CD4-positive, alpha-beta T cell treated with Interleukin-6 for 4 hours (primary cell): ENCODE measurements at regions not wholly inside any gene's neighbourhood (a gene's known extent, or its start where the extent isn't known, plus 50 kb on each side); places are given as distances from the start of the nearest gene placed in this dataset.
"Not testable (repeated sequence)": the region's sequence is repeated elsewhere in the genome, so short reads cannot be mapped to it uniquely, and the experiment has no call there.

Experiments used
- DNase-seq: peaks from one replicate; pipeline ENCODE4 v3.0.0-alpha.2; 2020; ENCODE audit warnings: mixed read lengths

DNA sequence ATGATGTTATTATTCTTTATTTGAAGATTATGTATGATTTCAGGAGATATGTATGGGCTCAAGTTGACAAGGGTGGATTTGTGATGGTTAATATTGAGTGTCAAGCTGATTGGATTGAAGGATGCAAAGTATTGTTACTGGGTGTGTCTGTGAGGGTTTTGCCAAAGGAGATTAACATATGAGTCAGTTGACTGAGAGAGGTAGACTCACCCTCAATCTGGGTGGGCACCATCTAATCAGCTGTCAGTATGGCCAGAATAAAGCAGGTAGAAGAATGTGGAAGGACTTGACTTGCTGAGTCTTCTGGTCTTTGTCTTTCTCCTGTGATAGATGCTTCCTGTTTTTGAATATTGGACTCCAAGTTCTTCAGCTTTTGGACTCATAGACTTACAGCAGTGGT lies 973.7 kb downstream of the MCTP2 start:
- DNase-seq, result no peak

DNA sequence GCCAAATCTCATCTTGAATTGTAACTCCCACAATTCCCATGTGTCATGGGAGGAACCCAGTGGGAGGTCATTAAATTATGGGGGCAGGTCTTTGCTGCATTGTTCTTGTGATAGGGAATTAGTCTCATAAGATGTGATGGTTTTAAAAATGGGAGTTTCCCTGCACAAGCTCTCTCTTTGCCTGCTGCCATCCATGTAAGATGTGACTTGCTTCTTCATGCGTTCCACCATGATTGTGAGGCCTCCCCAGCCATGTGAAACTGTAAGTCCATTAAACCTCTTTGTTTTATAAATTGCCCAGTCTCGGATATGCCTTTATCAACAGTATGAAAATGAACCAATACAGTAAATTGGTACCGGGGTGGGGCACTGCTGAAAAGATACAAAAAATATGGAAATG lies 974.5 kb downstream of the MCTP2 start:
- DNase-seq, result not testable (repeated sequence)

DNA sequence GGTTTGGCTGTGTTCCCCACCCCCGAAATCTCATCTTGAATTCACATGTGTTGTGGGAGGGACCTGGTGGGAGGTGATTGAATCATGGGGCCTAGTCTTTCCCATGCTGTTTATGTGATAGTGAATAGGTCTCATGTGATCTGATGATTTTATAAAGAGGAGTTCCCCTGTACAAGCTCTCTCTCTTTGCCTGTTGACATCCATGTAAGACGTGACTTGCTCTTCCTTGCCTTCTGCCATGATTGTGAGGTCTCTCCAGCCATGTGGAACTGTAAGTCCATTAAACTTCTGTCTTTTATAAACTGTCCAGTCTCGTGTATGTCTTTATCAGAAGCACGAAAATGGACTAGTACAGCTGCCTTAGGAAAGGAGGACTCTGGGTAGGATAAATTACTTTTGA lies 976.7 kb downstream of the MCTP2 start:
- DNase-seq, result no peak

DNA sequence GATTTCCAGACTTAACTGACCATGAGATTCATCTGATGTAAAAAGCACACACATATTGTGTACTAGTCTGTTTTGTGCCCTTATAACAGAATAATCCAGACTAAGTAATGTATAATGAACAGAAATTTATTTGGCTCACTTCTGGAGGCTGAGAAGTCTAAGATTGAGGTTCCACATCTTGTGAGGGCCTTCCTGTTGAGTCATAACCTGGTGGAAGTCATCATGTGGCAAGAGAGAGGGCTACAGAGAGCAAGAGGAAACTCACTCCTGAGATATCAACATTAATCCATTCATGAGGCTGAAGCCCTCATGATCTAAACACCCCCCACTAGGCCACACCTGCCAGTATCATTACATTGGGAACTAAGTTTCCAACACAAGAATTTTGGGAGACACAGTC lies 977.6 kb downstream of the MCTP2 start:
- no peak for DNase-seq

DNA sequence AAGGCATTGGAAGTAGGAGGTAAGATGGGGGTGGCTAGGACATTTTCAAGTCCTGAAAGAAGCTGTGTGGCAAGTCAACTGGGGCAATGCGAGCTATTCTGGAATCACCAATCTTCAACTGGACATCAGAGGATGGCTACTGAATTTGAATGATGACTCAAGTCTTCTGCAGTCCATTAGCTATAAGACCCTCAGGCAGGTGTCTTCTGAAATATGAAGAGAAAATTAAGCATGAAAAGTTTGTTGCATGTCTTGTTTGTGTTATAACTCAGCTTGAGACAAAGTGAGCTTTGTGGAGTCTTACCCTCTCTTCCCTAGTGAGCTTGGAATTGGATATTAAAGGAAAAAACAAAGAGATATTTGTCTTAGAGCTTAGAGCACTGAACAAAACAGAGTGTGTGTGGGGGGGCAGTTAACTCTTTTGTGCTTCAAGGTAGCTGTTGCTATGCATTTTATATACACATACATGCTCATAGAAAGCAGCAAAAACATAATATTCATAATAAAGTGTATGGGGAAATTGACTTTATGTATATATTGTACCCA lies 979.1 kb downstream of the MCTP2 start:
- DNase-seq, result no peak

DNA sequence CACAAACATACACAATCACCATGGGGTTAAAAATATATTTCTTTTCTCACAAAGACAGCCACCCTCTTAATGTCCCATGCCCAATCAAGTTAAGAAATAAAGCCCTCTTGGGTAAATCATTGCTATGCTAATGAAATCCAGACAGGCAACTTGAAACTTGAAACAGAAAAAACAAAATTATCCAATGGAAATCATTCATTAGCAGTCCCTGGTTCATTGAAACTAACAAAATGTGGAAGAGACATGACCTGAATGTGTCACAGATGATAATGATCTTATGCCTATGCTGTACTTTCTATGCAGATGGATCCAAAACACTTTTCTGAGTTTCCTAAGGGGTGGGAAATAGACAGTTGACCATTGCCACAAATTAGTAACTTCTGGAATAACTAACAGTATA lies 983.7 kb downstream of the MCTP2 start:
- no peak for DNase-seq

DNA sequence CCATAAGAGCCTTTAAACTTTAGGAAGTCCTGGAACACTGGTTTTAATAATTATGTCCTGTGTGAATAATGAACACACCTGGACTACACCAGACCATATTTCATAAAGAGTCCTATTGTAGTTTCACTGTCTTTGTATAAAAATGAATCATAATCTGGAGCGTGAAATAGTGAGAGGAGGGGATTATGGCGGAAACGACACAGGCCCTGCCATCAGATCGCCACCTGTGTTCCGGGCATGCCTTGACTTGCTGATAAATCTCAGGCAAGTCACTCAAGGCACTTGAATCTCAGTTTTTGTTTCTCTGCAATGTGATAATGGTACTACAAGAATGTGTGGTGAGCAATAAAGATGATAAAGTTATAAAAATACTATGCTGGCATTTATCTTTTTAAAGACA lies 995.5 kb downstream of the MCTP2 start:
- no peak for DNase-seq

DNA sequence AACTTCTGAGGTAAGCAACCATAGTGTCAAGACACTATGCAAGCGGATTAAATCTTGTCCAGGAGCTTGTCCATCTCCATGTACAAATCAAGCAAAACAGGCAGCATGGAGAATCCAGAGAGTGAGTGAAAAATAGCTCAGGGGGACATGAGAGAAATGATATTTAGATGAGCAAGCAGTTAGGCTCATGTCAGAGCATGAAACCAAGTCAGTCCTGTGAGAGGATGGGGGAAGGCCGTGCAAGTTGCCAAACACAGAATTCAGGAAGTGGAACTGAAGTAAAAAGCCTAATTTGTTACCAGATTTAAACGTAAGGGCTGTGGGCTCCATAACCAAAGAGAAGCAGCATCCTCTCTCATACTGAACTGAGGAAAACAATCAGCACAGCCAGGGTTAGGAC lies 995.9 kb downstream of the MCTP2 start:
- no peak for DNase-seq

DNA sequence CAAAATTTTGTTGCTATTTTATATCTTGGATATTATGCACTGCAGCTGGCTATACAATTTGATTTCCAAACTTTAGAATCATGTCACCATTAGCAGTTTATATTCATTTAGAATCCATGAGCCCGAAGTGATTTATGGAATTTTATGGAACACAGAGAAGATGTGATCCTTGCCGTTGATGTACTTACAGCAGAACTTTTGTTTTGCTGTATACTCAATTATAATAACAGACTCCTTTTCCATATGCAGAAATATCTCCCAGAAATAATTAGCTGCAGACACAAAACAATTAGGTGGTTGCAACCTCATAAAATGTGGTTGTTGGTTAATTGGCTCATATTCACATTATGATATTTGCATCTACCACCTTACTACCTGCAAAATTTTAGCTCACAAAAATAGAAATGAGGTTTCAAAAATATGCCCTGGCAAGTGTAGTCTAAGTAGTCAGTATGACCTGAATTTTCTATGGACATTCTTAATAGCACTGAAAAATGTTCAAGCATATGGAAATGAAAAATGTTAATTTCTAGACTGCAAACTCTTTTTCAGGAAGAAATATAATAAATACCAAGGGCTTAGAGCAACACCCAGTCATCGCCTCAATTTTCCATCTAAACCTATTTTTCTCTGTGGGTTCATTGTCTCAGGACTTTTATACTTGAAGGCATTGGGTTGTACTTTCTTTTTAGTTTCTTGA lies 997.6 kb downstream of the MCTP2 start:
- DNase-seq, result no peak

DNA sequence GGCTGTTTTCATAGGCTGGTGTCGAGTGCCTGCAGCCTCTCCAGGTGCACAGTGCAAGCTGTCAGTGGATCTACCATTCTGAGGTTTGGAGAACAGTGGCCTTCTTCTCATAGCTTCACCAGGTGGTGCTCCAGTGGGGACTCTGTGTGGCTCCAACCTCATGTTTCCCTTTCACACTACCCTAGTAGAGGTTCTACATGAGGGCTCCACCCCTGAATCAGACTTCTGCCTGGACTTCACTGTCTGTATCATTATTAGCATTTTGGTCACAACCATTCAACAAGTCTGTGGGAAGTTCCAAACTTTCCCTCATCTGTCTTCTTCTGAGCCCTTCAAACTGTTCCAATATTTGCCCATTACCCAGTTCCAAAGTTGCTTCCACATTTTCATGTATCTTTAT lies 1003.7 kb downstream of the MCTP2 start:
- DNase-seq, result no peak

DNA sequence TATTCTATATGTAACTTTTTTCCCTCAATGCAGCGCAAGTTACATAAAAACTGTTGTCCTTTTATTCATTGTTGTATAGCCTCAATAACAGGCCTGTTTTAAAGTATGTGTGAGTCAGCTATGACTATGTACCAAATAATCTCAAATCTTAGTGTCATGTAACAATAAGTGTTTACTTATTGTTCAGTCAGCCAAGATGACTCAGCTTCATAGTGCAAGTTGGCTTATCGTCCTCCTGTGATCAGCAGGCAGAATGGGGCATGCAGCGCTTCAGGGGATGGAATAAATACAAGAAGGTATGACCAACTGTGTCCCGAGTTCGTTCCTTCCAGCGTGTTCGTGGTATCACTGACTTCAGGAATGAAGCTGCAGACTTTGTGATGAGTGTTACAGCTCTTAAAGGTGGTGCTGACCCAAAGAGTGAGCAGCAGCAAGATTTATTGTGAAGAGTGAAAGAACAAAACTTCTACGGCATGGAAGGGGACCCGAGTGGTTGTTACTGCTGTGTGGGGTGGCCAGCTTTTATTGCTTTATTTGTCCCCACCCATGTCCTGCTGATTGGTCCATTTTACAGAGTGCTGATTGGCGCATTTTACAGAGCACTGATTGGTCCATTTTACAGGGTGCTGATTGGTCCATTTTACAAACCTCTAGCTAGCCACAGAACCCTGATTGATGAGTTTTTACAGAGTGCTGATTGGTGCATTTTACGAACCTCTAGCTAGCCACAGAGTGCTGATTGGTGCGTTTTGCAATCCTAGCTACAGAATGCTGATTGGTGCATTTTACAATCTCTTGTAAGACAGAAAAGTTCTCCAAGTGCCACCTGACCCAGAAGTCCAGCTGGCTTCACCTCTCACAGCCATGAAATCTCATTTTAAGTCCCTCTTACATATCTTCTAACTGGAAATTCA lies 1016.0 kb downstream of the MCTP2 start:
- DNase-seq, result no peak

DNA sequence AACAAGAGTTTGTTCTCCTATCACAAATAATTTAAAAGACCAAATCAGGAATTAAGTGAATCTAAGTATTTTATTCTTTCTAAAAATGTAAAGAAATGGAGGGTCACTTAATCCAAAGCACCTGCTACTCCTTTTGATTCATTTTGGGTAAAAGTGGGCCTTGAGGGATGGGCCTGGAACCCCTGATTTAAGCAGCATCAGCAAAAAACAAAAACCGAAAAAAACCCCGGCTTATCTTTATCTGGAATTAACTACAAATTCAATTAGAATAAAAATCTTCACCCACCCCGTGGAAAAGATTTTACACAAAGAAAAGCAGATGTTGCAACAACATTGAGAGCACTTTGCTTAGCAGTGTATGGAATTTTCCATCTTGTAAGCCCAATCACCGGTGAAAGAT lies 1018.2 kb downstream of the MCTP2 start:
- no peak for DNase-seq

DNA sequence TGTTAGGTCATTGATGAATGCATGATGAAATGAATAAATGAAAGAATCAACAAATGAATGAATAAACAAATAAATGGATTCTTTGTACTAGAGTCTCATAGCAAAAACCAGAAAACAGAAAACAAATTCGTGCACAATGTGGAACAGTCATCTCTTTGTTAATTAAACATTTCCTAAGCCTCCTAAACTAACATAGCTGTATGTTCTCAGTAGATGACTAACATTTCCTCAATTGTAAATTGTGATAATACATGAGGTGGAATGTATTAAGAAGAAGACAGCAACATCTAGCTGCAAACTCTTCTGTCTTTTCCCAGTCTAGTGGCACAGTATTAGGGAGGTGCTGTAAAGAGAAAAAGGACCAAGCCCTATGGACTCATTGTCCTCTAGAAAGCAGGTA lies 1021.0 kb downstream of the MCTP2 start:
- no peak for DNase-seq

DNA sequence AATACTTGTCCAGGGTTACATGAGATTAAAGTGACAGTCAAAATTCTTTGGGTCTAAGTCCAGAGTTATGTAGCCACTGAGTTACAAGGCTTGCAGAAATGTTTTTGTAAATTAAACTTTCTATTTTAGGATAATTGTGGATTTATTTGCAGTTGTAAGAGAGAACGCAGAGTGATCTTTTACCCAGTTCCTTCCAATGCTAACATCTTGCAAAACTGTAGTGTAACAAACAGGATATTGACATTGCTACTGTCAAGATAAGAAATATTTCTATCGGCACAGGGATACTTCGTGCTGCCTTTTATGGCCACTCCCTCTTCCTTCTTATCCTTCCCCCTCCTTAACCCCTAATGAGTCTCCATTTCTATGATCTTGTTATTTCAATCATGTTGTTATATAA lies 1022.9 kb downstream of the MCTP2 start:
- no peak for DNase-seq

DNA sequence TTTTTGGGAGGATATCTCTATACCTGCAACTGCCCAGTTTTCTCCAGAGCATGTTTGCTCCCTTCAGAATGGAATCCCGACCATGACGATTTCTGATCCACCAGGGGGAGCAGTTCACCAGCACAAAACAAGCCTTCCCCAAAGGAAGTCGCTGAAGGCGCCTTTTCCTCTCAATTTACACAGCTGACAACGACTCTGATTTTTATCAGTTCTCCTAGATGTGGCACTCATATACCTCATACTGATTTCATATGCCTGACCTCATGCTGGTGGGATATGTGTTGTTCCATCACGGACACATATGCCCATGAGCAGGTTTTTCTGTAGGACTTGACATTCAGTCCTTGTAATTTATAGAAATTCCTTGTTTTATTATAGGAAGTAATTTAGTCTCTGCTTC lies 1028.2 kb downstream of the MCTP2 start:
- DNase-seq, result peak; percentile 48

DNA sequence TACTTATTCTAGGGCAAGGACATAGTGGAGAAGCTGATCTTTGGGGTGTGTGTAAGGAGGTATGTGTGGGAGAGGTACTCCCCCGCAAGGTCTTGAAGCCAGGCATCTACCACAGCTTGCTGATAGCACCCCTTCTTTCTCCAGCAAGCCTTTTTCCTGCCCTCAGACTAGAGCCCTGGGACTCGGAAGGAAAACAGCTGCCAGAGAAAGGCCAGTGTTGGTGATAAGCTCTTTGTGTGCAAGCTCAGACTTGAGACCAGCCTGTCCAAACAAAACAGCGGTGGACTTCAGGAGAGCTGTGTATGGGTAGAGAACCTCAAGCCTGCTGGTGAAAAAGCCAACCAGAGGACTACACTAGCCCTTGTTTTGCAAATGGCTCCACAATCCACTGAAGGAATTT lies 1028.6 kb downstream of the MCTP2 start:
- no peak for DNase-seq

DNA sequence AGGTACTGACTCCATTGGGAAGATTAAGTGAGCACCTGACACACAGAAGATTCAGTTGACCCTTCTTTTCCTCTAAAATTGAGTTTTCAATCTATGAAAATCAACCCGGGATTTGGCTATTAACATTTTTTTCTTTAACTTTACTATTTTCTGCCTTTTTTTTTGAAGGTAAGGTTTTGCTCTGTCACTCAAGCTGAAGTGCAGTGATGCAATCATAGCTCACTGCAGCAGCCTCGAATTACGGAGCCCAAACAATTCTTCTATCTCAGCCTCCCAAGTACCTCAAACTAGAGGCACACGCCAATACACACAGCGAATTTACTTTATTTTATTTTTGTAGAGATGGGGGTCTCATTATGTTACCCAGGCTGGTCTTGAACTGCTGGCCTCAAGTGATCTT lies 1029.5 kb downstream of the MCTP2 start:
- no peak for DNase-seq

DNA sequence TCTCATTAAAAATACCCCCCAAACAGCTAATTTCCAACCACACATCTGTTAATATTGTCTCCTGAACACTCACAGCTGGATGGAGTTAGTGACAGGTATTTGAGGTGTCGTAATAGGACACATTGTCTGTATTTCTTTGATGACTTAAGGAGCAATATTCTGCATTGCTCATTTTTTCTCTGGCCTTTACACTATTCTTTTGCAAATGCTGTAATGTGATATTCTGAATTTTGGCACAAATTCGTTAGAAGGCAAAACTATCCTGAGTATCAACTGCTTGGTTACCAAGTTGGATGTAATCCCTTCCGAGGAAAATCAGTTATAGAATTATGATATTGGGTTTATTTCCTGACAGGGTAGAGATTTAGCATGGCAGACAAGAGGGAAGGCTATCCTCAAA lies 1030.2 kb downstream of the MCTP2 start:
- no peak for DNase-seq

DNA sequence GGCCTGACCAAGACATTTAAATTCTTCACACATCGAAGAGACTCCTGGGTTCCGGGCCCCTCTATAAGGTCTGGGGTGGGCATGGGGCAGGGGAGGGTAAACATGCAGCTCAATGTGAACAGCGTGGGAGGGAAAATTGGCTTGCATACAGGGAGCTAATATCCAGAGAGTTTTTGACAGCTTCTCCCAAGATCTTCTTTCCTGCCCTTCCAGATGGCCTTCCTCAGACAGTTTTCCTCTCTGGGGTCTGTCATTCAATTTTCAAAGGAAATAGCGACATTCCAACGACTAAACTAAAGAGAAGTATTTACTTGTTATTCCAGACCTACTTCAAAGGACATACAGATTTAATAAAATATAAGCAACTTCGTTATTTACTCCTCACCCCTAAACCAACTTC lies 1030.6 kb downstream of the MCTP2 start:
- DNase-seq, result no peak

DNA sequence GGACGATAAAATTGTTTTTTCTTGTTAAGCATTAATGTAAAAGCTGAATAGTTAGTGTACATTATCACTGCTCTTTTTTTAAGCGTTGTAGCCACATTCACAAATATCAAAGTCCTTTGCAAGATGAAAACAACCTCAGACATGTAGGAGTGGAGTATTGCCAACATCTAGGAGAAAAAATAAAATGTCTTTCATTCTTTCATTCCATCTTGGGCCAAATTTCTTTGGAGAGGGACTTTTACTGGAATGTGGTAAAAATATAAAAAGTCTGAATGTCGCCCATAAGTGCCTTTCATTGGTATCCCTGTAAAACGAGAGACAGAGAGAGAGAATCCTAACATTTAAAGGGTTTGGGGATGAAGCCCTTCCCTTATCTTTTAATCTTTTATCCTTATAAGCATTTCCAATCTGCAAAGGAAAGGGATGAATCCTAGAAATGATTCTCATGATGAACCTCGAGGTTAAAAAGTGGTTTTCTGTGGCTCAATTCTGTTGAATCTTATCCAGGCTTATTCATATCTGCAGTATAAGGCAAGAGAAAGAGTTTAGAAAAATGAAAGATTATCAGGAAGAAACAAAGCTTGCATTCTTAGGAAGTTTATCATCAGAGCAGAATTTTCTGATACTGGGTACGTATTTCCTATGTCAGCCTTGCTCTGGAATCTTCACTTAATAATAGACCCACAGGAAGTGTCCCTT lies 1031.7 kb downstream of the MCTP2 start:
- DNase-seq, result no peak

DNA sequence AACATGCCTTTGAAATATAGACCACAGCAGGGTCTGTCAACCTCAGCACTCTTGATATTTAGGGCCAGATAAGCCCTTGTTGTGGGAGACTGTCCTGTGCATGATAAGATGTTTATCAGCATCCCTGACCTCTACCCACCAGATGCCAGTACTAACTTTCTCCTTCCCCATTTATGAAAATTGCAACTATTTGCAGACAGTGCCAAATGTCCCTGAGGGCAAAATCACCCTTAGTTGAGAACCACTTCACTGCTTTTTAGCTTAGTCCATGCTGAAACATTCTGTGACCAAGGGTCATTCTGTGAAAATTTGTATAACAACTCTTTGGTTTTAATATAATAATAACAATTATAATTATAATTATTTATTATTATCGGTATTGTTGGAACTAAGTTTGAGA lies 1032.4 kb downstream of the MCTP2 start:
- no peak for DNase-seq

DNA sequence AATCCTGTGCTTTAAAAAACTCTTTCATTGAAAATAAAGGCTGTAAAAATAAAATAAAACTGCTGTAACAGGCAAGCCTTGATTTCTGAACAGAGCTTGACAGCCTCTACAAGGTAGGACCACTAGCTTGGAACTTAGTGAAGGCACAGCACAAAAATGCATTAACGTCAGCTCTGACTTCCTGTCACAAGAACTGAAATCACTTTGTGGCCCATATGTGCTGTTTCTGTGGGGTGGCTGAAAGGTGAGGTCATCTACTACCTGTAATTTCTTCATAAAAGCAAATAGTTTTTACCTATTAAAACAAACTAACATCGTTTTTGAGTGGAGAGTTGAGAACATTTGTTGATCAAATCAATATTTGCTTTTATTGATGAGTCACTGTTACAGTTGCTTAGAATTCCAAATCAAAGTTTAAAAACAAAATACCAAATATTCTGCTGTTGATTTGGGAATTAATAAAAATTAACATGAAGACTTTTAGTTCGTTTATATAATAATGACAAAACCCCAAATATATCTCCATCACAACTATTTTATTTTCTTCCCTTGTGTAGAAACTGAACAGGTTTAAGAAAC lies 1034.1 kb downstream of the MCTP2 start:
- DNase-seq, result no peak

DNA sequence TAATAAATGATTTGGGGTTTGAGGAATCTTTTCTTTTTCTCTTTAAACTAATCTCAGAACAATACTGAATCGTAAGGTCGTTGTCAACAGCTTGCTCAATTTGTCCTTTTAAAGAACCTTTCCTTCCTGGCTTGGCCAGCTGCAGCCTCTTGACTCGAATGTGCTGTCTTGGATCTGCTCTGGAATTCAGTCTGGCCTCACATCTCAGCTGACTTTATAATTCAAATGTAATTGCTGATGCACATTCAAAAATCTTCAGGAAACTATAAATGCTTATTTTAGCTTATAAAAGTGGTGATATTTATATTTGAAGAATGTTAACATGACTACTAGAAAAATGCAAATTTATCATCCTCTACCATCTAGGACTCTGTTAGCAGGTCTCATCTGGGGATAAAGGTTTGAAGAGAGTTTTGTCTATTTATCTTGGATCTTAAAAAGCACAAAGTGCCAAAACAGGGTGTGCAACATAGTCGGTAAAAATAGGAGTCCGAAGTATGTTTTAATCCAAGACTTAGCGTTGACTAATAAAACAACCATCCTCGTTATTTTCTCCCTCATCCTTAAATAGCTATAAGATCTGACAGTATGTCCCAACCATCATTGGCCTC lies 1035.2 kb downstream of the MCTP2 start:
- DNase-seq, result no peak
